ENCODE measurements at regions not wholly inside any gene's neighbourhood (a gene's known extent, or its start where the extent isn't known, plus 50 kb on each side); places are given as distances from the start of the nearest gene placed in this dataset.
"Not testable (repeated sequence)": the region's sequence is repeated elsewhere in the genome, so short reads cannot be mapped to it uniquely, and the experiment has no call there.

DNA sequence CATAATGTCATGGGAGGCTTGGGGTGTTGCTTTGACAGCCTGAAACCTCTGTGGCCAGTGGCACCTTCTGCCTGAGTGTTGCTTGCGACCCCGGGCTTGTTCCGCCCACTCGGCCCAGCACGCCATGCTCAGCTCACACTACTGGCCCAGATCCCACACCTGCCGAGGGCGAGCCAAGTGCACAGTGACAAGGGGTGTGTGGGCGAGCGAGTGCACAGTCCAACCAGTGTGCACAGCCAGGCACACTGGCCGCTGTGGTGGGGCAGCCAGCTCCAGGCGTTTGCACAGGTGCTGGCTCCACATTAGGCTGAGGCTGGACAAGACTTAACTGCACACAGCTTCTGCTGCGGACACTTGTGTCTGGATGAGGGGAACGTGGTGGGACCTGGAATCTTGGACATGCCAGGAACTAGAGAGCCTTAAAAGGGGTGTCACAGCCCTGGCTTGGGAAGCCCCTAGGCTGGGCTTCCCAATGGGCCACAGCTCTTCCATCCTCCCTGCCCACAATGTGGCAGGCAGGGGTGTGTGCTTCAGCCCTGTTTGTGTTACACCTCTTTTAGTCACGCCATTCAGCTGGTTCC lies 609.2 kb upstream of the FOXG1 start:
- H3K27me3 ChIP-seq: no peaks in the 10 kb centered on the region
- H3K36me3 ChIP-seq: no peaks in the 10 kb centered on the region
- no peak overlapping the region for H3K27ac ChIP-seq
- no peak for DNase-seq (ENCODE audit: low spot score)
- H3K9me3 ChIP-seq: no peaks in the 10 kb centered on the region
- no peak overlapping the region for H3K4me3 ChIP-seq
- TF ChIP-seq CTCF (IDR thresholded peaks at IDR 0.05): no peak
- no peaks in the 10 kb centered on the region for H3K4me1 ChIP-seq

GRCh38 chr14:28157887-28158791 lies 608.4 kb upstream of the FOXG1 start:
- Histone ChIP-seq H3K27me3 (no peaks in the 10 kb centered on the region), H3K36me3 (no peaks in the 10 kb centered on the region), H3K4me1 (no peaks in the 10 kb centered on the region), H3K27ac (no peak overlapping the region), H3K4me3 (no peak overlapping the region), H3K9me3 (no peaks in the 10 kb centered on the region)
- no peak for TF ChIP-seq CTCF (IDR thresholded peaks at IDR 0.05)
- no peak for DNase-seq (ENCODE audit: low spot score)

DNA sequence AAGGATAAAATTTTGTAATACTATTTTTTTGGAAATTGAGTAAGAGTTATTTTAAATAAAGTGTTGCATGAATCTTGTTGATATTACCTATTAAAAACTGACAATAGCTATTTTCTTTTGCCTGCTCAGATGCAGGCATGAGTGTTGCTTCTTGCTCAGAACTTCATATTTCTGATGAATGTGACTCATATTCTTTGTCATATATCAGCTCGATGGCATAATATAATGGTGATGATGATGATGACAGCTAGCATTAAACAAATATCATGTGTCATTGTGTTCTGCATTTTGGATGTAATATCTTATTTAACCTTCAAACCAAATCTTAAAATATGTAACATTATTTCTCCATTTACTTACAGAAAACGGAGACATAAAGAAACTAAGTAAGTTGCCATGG lies 605.5 kb upstream of the FOXG1 start:
- no peak overlapping the region for H3K4me3 ChIP-seq
- no peak for TF ChIP-seq CTCF (IDR thresholded peaks at IDR 0.05)
- peaks cover 0 to 4% of the 10 kb centered on the region in 2 donors for H3K9me3 ChIP-seq
- H3K4me1 ChIP-seq: no peaks in the 10 kb centered on the region
- no peak overlapping the region for H3K27ac ChIP-seq
- H3K36me3 ChIP-seq: no peaks in the 10 kb centered on the region
- H3K27me3 ChIP-seq: no peaks in the 10 kb centered on the region
- DNase-seq (ENCODE audit: low spot score): no peak

GRCh38 chr14:28163233-28163632 lies 603.4 kb upstream of the FOXG1 start:
- Histone ChIP-seq H3K27ac (no peak overlapping the region), H3K36me3 (no peaks in the 10 kb centered on the region), H3K27me3 (no peaks in the 10 kb centered on the region), H3K9me3 (peaks cover 0 to 5% of the 10 kb centered on the region in 2 donors), H3K4me1 (no peaks in the 10 kb centered on the region), H3K4me3 (no peak overlapping the region)
- no peak for TF ChIP-seq CTCF (IDR thresholded peaks at IDR 0.05)
- DNase-seq (ENCODE audit: low spot score): no peak

GRCh38 chr14:28163897-28164296 lies 602.7 kb upstream of the FOXG1 start:
- H3K4me1 ChIP-seq: no peaks in the 10 kb centered on the region
- DNase-seq (ENCODE audit: low spot score): no peak
- TF ChIP-seq CTCF (IDR thresholded peaks at IDR 0.05): no peak
- no peaks in the 10 kb centered on the region for H3K27me3 ChIP-seq
- H3K36me3 ChIP-seq: no peaks in the 10 kb centered on the region
- no peak overlapping the region for H3K4me3 ChIP-seq
- peaks cover 0 to 5% of the 10 kb centered on the region in 2 donors for H3K9me3 ChIP-seq
- H3K27ac ChIP-seq: no peak overlapping the region

GRCh38 chr14:28187902-28188830 lies 578.4 kb upstream of the FOXG1 start:
- not testable (repeated sequence) for H3K27me3 ChIP-seq; H3K36me3 ChIP-seq; H3K4me3 ChIP-seq; H3K27ac ChIP-seq; H3K4me1 ChIP-seq; DNase-seq (ENCODE audit: low spot score); H3K9me3 ChIP-seq

Data from right atrium auricular region (tissue), 2 donors.